ENCODE measurements at regions not wholly inside any gene's neighbourhood (a gene's known extent, or its start where the extent isn't known, plus 50 kb on each side); places are given as distances from the start of the nearest gene placed in this dataset.
A peak's percentile ranks its signal among the peaks of the same experiment; 100 is the strongest.

- TF ChIP-seq CTCF (IDR thresholded peaks at IDR 0.05) (peak in 3 of 6 experiments; percentile 26 to 42 (median 39)), POLR2A (IDR thresholded peaks at IDR 0.05) (no peak)
Measured at GRCh38 chr3:110881069-110881468, 190.5 kb upstream of the NECTIN3 start.

Measured in Peyer's patch (tissue), 4 donors.